SKM-1 (cell line): ENCODE measurements at regions not wholly inside any gene's neighbourhood (a gene's known extent, or its start where the extent isn't known, plus 50 kb on each side); places are given as distances from the start of the nearest gene placed in this dataset.
"Not testable (repeated sequence)": the region's sequence is repeated elsewhere in the genome, so short reads cannot be mapped to it uniquely, and the experiment has no call there.

ENCODE experiments used
- DNase-seq: peaks from one replicate; lab custom pipeline; 2025; ENCODE audit not compliant: unreplicated experiment; lab: John Stamatoyannopoulos, UW

DNA sequence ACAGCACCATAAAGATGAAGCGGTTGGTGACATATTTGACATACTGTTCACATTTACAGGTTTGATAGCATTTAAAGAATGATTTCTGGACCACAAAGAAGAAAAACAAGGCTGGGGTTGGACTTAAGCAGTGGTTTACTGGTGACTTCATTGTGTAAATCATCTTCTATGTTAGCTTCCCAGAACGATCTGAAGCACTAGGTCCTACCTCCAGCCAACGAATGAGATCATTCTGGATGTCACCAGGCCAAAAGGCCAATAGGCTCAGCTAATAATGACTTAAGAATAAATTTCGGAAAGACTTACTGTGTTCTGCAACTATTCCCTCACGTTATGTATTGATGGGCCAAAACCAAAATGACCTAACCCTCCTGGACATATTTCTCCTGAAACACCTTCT lies 675.3 kb upstream of the CCNG1 start:
- no peak for DNase-seq

DNA sequence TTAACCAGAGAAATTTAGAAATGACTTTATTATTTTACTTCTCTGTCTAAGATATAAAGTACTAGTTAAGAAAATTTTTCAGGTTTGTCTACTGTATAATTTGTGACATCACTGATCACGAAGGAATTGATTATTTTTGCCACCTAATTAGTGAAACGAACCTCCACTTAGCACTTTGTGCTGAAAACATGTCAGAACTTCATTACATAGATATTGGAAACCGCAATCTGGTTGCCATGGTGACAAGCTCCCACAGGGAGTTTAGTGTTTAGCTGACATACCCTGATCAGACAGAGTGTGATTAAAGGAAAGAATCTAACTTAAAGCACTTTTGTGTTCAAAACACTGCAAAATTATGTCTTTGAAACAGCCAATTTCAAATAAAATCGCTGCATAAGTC lies 668.4 kb upstream of the CCNG1 start:
- no peak for DNase-seq

DNA sequence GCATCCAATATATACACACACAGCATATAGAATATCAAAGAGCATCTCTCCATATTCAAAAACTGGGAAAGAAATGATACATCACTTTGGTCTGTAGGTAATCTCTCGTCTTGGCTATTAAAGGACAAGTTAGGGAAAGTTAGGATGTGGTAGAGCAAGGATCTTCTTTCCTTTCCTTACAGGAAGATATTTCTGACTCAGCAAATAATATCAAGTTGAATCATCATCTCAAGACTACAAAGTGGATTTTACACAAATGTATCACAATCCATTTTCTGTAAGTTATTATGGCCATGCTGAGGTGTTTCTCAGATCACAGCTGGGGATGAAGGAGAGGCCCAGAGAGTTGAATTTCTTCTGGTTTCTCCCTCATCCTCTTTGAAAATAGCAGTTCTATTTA lies 651.7 kb upstream of the CCNG1 start:
- no peak for DNase-seq

DNA sequence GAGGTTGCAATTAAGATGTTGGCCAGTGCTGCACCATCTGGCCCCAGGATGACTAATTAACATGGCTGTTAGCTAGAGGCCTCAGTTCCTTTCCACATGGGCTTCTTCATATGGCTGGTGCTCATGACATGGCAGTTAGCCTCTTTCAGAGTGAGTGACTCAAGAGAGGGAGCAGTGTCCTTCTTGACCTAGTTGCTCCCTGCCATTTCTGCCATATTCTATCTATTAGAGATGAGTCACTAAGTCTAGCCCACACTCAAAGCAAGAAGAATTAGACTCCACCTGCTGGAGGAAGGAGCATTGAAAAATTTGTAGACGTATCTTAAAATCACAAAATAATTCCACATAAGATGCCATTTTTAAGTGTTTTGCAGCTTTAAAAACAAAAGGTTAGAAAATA lies 651.2 kb upstream of the CCNG1 start:
- no peak for DNase-seq

DNA sequence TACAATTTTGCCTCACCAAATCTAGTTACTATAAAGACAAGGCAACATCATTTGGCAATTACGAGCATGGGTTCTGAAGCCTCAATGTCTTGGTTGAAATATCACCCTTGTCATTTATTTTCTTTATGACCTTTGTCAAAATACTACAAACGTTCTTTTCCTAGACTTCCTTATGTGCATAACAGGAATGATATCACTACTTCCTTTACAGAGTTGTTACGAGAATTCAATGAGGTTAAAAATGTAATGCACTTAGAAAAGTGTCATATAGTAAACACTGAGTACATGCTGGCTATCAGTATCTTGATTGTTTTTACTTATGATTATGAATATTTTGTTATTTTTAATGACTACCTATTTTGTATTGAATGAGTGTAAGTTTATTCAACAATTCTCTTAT lies 640.9 kb upstream of the CCNG1 start:
- DNase-seq, result no peak

DNA sequence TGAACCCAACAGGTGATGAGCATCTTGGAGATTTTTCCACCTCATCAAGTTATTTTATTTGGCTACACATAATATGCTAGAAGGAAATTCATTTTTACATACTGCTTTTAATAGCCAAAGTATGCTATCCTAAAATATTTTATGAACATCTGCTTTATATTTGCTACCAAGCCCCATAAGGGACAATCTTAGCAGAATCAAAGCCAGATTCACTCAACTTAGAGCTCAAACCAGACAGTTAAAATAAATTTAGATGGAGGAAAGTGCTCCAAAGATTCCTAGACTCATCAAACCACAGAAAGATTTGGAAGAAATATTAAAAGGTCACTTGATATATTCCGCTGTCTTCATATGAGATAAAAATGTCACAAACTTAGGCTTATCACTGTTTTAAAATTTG lies 637.1 kb upstream of the CCNG1 start:
- no peak for DNase-seq

DNA sequence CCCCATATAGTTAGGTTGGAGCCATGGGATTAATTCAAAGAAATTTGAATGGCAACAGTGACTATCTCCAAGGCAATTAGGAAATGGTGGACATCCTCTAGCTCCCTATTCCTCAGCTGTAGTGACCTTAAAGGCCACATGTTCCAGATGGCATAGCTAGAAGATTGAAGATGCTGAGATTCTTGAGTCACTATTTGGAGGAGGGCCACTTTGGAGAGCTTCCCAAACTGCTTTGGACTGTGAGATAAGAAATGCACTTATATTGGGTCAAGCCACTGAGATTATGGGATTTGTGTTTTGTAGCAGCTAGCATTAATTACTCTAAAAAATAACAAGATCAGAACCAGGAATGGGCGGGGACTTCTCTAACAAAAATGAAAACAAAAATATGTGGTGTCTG lies 636.2 kb upstream of the CCNG1 start:
- DNase-seq, result no peak

DNA sequence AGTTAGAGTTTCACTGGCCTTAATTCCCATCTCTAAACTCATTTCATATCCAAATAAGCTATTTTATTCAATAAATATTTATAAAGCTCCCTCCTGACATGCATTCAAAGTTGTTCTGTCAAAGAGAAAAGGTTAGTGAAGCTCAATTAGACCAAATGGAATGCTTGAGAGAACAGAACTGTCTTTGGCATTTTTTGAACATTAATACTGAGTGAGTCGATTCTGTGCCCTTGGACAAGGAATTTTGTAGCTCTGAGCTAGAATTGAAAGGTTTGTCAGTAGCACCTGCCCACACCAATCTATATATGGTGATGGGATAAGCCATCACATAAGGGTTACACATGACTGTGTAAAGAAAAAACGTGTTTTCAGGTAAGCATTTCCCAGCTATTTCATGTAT lies 631.2 kb upstream of the CCNG1 start:
- DNase-seq, result no peak

DNA sequence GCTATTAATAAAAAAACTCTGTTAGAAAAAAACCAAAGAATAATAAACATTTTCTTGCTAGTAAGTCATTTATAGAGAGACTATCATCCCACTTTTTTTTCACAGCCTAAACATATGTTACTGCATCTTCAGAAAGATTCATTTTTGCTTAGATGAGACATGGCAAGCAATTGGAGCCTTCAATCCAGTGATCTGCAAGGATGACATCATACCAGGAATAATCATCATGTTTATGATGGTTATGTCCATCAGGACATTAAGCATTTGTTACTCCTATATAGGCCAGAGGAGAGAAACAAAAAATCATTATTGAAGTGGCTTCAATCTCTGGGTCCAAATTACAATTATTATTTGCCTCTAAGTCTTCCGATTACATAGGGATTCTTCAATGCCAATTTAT lies 626.3 kb upstream of the CCNG1 start:
- DNase-seq, result no peak

GRCh38 chr5:162816816-162817215 lies 620.6 kb upstream of the CCNG1 start:
- no peak for DNase-seq

DNA sequence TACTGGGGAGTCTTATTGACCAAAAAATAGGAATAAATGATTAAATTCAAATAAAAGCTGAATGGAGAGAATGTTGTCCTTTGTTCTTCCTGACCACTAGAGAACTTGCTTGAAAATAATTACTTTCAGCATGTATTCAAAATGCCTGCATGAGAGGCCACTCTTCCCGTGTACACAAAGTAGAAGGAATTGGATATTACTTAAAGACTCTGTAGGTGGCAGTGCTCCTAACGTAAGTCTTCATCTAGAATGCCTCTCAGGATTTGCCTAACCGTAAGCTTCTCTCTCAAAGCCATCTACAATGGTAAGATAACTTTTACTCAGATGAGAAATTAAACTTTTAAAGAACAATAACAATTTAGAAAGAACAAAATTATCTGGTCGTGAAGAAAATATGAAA lies 620.0 kb upstream of the CCNG1 start:
- no peak for DNase-seq

GRCh38 chr5:162821664-162822063 lies 615.7 kb upstream of the CCNG1 start:
- DNase-seq, result not testable (repeated sequence)

GRCh38 chr5:162824360-162824759 lies 613.0 kb upstream of the CCNG1 start:
- DNase-seq, result no peak

DNA sequence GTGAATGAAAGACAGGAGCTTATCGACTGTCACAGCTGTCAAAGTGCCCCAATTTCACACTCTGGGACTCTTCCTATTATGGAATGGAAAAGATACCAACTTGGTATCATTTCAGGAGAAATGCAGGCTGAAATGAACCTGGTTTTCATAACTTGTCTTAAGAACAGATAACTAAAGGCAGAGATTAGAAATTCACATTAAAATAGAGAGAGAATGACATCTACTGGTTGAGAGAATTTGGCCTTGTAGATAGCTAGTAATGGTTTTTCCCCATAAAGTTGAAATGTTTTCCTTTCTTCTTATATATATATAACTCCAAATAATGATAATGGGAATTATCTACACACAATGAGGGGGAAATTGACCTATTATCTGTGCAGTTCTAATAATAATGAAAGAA lies 600.2 kb upstream of the CCNG1 start:
- DNase-seq, result no peak

DNA sequence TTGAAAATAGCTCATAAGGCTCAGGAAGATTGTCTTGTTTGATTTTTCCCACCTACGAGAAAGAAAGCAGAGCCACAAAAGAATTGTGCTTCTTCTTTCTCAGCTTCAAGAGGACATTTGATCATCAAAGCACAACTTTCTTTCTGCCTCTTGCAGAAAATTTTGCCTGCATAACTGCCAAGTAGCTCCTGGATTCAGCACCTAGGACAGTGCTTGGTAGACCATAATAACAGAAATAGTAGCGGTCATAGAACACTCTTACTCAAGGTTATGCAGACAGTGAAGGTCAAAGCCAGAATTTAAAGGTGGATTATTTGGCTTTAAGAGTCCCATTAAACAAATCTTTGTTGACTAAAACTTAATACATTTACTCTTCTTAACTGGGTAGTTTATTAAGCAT lies 594.7 kb upstream of the CCNG1 start:
- no peak for DNase-seq

DNA sequence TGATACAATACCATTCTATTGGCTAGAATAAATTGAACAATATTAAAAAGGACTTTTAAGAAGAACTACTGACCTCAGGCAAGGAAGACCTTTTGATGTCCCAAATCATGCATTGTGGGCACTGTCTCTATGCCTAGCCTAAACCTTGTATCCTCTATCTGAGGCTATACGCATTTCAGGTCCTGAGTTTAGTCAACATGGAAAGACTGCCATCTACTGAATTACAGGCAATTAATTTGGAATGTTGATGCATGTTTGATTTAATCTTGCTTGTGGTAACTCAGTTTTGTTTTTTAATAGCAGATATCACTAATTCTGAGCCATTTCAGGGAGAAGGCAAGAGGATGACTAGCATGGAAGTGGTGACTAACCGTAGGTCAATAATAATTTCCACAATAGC lies 585.3 kb upstream of the CCNG1 start:
- no peak for DNase-seq

- DNase-seq, result no peak
Observed at GRCh38 chr5:162858770-162859169, 578.6 kb upstream of the CCNG1 start.

GRCh38 chr5:162870966-162871365 lies 566.4 kb upstream of the CCNG1 start:
- DNase-seq, result no peak

DNA sequence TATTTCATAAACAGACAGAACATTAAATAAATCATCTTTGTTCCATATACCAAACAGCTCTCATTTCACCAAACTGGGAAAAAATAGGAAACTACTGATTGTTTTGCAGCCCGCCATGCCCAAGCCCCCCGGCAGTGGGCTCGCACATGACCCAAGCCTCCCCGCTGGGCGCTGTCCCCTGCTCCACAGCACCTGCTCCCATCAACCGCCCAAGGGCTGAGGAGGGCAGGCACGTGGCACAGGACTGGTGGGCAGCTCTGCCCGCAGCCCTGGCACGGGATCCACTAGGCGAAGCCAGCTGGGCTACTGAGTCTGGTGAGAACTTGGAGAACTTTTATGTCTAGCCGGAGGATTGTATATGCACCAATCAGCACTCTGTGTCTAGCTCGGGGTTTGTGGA lies 554.8 kb upstream of the CCNG1 start:
- no peak for DNase-seq

DNA sequence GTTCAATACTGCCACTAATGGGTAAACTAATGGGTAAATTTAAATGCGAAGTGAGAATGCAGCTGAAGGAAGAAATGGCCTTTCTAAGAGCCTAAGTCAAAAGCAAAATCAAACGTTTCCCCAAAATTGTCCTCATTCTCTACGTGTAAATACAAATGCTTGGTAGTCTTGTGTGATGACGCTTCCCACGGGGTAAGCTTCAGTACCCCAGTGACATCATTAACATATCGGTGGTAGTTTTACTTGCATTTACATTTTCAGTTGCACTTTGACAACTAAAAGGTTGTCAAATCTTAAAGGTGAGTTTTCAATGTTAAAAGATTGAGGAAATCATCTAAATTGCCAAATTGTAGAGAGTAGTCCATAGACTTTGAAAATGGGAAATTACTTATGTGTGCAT lies 550.7 kb upstream of the CCNG1 start:
- no peak for DNase-seq

- no peak for DNase-seq
Observed at GRCh38 chr5:162888268-162888667, 549.1 kb upstream of the CCNG1 start.

- DNase-seq, result no peak
Observed at GRCh38 chr5:162911873-162912272, 525.5 kb upstream of the CCNG1 start.

DNA sequence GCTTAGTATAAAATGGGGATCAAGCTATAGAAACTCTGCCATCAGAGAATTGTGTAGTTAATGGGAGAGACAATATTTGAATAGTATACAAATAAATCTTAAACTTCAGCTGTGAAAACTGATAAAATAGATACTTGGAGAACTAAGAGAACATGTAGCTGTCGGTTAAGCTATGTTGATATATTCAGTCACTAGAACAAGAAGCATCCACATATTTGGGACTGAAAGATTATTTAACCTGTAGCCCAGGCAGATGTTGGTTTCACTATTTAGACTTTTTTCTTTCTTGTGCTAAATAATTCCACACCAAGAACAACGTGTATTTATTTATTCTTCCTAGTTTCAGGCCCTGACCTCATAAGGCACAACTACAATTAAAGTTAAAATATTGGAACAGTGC lies 521.0 kb upstream of the CCNG1 start:
- DNase-seq, result no peak

GRCh38 chr5:162929104-162929503 lies 508.3 kb upstream of the CCNG1 start:
- no peak for DNase-seq
